GM13977 (cell line): ENCODE measurements at regions not wholly inside any gene's neighbourhood (a gene's known extent, or its start where the extent isn't known, plus 50 kb on each side); places are given as distances from the start of the nearest gene placed in this dataset.

Experiments
- DNase-seq: peaks from one replicate; pipeline ENCODE4 v3.0.0; 2012; ENCODE audit warnings: low spot score
- in situ Hi-C: fragments of 300-500 bp; cut with MboI; formaldehyde crosslinking; loops from one replicate; pipeline ENCODE4 v1.12.0; 2022; ENCODE audit warnings: low sequenced_read_pairs, low pct_unique_long_range_greater_than_20kb, mixed read lengths, inconsistent platforms; ENCODE audit not compliant: unreplicated experiment
- TF ChIP-seq, protein P1 (sequence below): IDR thresholded peaks from 2 replicates; pipeline ENCODE4 v1.5.1; 2012; ENCODE audit warnings: mild to moderate bottlenecking, control low read depth; ENCODE audit not compliant: insufficient read depth; ENCODE audit errors: extremely low read depth, missing control alignments

DNA sequence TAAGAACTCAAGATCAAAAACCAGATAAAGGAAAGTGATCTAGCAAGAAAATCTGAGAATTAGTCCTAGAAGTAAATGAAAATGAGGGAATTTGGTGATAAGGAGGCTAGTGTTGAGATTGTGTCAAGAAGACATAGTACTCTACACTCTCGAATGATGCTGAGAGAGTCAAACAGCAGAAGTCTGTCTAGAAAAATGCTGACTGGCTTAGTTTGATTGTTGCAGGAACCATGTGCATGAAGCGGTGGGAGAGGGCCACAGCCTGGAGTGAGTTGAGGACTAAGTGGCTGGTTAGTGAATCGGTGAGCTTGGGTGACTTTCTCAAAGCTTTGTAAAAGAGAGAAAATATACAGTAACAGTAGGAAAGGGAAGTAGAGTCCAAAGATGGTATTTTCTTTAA is 124.5 kb downstream of the LRIG3 start:
- no peak for DNase-seq
- in situ Hi-C loops = no loop called here
- TF ChIP-seq, protein P1, sequence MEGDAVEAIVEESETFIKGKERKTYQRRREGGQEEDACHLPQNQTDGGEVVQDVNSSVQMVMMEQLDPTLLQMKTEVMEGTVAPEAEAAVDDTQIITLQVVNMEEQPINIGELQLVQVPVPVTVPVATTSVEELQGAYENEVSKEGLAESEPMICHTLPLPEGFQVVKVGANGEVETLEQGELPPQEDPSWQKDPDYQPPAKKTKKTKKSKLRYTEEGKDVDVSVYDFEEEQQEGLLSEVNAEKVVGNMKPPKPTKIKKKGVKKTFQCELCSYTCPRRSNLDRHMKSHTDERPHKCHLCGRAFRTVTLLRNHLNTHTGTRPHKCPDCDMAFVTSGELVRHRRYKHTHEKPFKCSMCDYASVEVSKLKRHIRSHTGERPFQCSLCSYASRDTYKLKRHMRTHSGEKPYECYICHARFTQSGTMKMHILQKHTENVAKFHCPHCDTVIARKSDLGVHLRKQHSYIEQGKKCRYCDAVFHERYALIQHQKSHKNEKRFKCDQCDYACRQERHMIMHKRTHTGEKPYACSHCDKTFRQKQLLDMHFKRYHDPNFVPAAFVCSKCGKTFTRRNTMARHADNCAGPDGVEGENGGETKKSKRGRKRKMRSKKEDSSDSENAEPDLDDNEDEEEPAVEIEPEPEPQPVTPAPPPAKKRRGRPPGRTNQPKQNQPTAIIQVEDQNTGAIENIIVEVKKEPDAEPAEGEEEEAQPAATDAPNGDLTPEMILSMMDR = no peak

GRCh38 chr12:58801986-58802385 is 118.3 kb downstream of the LRIG3 start:
- no peak for DNase-seq
- TF ChIP-seq, protein P1 = no peak
- in situ Hi-C loops = no loop called here

- in situ Hi-C loops = no loop called here
- DNase-seq = no peak
- TF ChIP-seq, protein P1 = no peak
These were observed 116.4 kb downstream of the LRIG3 start for GRCh38 chr12:58803908-58804307.

GRCh38 chr12:58804749-58805148 is 115.6 kb downstream of the LRIG3 start:
- DNase-seq = no peak
- in situ Hi-C loops = no loop called here
- TF ChIP-seq, protein P1 = peak; percentile 42

DNA sequence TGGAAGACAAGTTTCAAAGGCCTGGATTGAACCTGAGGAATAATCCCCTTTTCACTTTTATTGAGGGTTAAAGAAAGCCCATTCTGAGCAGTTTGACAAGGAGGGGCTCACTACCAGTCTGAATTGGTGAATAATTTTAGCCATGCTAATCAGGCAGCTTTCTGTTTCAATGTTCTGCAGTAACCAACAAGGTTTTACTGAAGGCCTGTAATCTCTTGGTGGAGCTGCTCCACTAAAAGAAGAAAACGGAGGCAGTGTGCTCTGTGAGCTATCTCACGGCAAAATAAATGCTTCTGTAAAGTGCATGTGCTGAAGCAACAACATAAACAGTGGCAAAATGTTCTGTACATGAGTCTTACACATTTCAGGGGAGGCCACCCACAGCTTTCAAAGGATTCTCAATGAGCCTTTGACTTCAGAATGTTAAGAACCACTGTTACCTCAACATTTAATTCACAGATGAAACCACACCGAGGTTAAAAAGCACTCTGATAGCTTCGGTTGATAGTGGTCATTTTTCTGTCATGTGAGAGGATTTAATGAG is 111.2 kb downstream of the LRIG3 start:
- DNase-seq = no peak
- TF ChIP-seq, protein P1 = no peak
- in situ Hi-C loops = no loop called here

- DNase-seq = no peak
- TF ChIP-seq, protein P1 = no peak
- in situ Hi-C loops = no loop called here
These were observed 109.0 kb downstream of the LRIG3 start for GRCh38 chr12:58811346-58811745.

- in situ Hi-C loops = no loop called here
- TF ChIP-seq, protein P1 = no peak
- no peak for DNase-seq
These were observed 108.1 kb downstream of the LRIG3 start for GRCh38 chr12:58812214-58812613.
